ENCODE measurements at regions not wholly inside any gene's neighbourhood (a gene's known extent, or its start where the extent isn't known, plus 50 kb on each side); places are given as distances from the start of the nearest gene placed in this dataset.
A peak's percentile ranks its signal among the peaks of the same experiment; 100 is the strongest.

DNA sequence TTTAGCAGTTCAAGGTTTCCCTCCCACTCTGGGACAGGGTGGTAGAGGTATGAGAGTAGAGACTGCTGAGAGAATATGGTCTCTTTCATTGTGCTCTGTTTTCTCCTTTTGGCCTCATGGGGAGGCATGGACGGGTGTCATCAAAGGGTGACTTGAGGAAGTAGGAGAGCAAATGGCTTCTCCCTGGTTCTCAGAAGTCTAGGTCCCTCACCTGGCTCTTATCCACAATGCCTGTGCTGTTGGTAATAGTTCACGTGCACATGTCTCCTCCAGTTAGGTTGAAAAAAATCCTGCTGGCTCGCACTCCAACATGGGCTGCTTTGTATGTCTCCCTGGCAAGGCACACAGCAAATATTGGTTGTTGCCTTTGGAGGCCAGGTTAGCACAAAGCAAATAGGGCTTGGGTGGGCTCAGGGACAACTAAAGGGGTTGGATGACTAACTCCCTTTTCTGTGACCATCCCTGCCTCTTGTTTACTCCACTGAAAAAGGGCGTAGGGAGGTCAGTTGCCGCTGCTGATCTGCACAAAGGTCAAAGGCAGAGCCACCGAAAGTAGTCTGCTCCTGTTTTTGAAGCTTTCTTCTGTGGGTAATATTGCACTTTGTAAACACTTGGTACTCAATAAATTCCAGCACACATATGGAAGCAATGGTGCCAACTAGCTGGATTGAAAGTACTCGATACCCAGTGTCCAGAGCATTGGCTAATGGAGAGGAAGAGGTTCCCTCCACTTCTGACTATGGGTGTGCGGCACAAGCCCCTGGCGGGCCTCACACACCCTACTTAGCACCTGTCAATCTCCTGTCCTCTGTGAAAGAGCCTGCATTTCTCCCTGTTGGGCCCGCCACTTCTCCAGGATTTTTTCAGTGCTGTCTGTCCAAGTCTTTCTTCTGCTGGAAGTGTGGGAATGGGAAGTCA, 121.8 kb downstream of the SLC38A6 start:
- Histone ChIP-seq H3K4me3 (ENCODE audit: low read length) (no peak overlapping the region), H3K27me3 (ENCODE audit: control insufficient read depth in 2 of 2, insufficient read depth in 2 of 2, low read length in 2 of 2) (no peaks in the 10 kb centered on the region), H3K27ac (ENCODE audit: low read depth, low read length) (no peak overlapping the region), H3K9me3 (ENCODE audit: control insufficient read depth in 2 of 3, low read length in 3 of 3) (no peaks in the 10 kb centered on the region), H3K36me3 (ENCODE audit: control insufficient read depth in 2 of 3, insufficient read depth in 3 of 3, low read length in 3 of 3) (no peaks in the 10 kb centered on the region), H3K4me1 (ENCODE audit: control insufficient read depth in 2 of 2, insufficient read depth in 2 of 2, low read length in 2 of 2) (no peaks in the 10 kb centered on the region)
- ChIA-PET CTCF (no interaction called here), POLR2A (no interaction called here)
- Mint-ChIP-seq H3K4me1 (peaks cover 0 to 25% (median 0%) of the 10 kb centered on the region in 7 donors), H3K27ac (peak overlapping the region in 1 of 9 donors; percentile 87), H3K36me3 (peaks cover 0 to 29% (median 15%) of the 10 kb centered on the region in 5 donors), H3K9me3 (peaks cover 0 to 14% (median 2%) of the 10 kb centered on the region in 11 donors), H3K4me3 (peak overlapping the region in 1 of 10 donors; percentile 47), H3K27me3 (no peaks in the 10 kb centered on the region)
- intact Hi-C loops (cut with micrococcal nuclease): loop anchor here in 1 of 2 donors (5.0 kb wide), 1 partner anchor 74 kb away; no protein-coding TSS in a partner anchor
- ATAC-seq (no peak), DNase-seq (no peak)
